Upper lobe of left lung (tissue), 6 donors: ENCODE measurements at regions not wholly inside any gene's neighbourhood (a gene's known extent, or its start where the extent isn't known, plus 50 kb on each side); places are given as distances from the start of the nearest gene placed in this dataset.

Experiments
- ATAC-seq, 2 donors: fragments of 200-7000 bp; cut with Tn5 transposase; one replicate each; pipeline ENCODE4 v1.9.1; 2022; ENCODE audit warnings: mild to moderate bottlenecking in 2 of 2, moderate library complexity in 2 of 2; ENCODE audit not compliant: low FRiP score in 2 of 2
- DNase-seq, 2 donors: peaks; one replicate each; pipeline ENCODE4 v3.0.0-alpha.2; 2019 to 2020
- H3K27ac ChIP-seq, 4 donors: fragments of 200-600 bp; sonication (generic); one replicate each; pipeline ENCODE4 v1.5.1; 2016 to 2019
- H3K27me3 ChIP-seq, 4 donors: fragments of 200-600 bp; sonication (generic); one replicate each; pipeline ENCODE4 v1.5.1; 2017 to 2019
- H3K36me3 ChIP-seq, 4 donors: fragments of 200-600 bp; sonication (generic); one replicate each; pipeline ENCODE4 v1.5.1; 2016 to 2019
- H3K4me1 ChIP-seq, 4 donors: fragments of 200-600 bp; sonication (generic); one replicate each; pipeline ENCODE4 v1.5.1; 2018 to 2019
- H3K4me3 ChIP-seq, 4 donors: fragments of 200-600 bp; sonication (generic); one replicate each; pipeline ENCODE4 v1.5.1; 2017 to 2019; ENCODE audit warnings: mild to moderate bottlenecking in 2 of 4, moderate library complexity in 1 of 4
- H3K9me3 ChIP-seq, 4 donors: fragments of 200-600 bp; sonication (generic); one replicate each; pipeline ENCODE4 v1.5.1; 2018 to 2019
- CTCF ChIP-seq, 6 experiments: fragments of 450-650 bp in 4 of 6; fragments of 200-600 bp in 2 of 6; sonication (generic) in 2 of 6; IDR thresholded peaks; one replicate each; pipeline ENCODE4 v1.5.1; 2016 to 2019; ENCODE audit warnings: antibody characterized with exemption in 6 of 6
- EP300 ChIP-seq, 4 donors: sonication (generic); formaldehyde crosslinking; IDR thresholded peaks; one replicate each; pipeline ENCODE4 v1.5.1; 2017; ENCODE audit warnings: antibody characterized with exemption in 4 of 4, control low read depth in 2 of 4
- POLR2A ChIP-seq, 4 donors: fragments of 450-650 bp; IDR thresholded peaks; one replicate each; pipeline ENCODE4 v1.5.1; 2016 to 2017; ENCODE audit warnings: antibody characterized with exemption in 4 of 4, mild to moderate bottlenecking in 2 of 4
- POLR2AphosphoS5 ChIP-seq, 2 donors: sonication (generic); formaldehyde crosslinking; IDR thresholded peaks; one replicate each; pipeline ENCODE4 v1.5.1; 2017; ENCODE audit warnings: antibody characterized with exemption in 2 of 2
- WGBS, 2 donors: methylation state at CpG; one replicate each; pipeline ENCODE4 v1.1.5; 2017 to 2018; 5-methylcytosine and 5-hydroxymethylcytosine counted together
- donor health status: DM: no; HTN: no; CAD: no; lungs with moderate emphysema.
- donor health status: DM: no; HTN: yes; CAD: no; lungs with severe emphysema.

- ATAC-seq (no peak), DNase-seq (no peak)
- Histone ChIP-seq H3K9me3 (no peaks in the 10 kb centered on the region), H3K36me3 (no peaks in the 10 kb centered on the region), H3K27me3 (no peaks in the 10 kb centered on the region), H3K4me1 (no peaks in the 10 kb centered on the region), H3K4me3 (no peak overlapping the region), H3K27ac (no peak overlapping the region)
- 59 to 69% methylated on average over 1 of the region's 1 CpG for WGBS, 2 donors
- TF ChIP-seq EP300 (IDR thresholded peaks at IDR 0.05) (no peak), POLR2AphosphoS5 (IDR thresholded peaks at IDR 0.05) (no peak), CTCF (IDR thresholded peaks at IDR 0.05) (no peak), POLR2A (IDR thresholded peaks at IDR 0.05) (no peak)
These were observed 129.8 kb upstream of the IFNE start for GRCh38 chr9:21611891-21612290.

- ATAC-seq (no peak), DNase-seq (no peak)
- Histone ChIP-seq H3K36me3 (no peaks in the 10 kb centered on the region), H3K4me3 (no peak overlapping the region), H3K9me3 (no peaks in the 10 kb centered on the region), H3K4me1 (no peaks in the 10 kb centered on the region), H3K27me3 (no peaks in the 10 kb centered on the region), H3K27ac (no peak overlapping the region)
- no peak for TF ChIP-seq EP300 (IDR thresholded peaks at IDR 0.05)
- TF ChIP-seq POLR2A (IDR thresholded peaks at IDR 0.05) = no peak
- no peak for TF ChIP-seq POLR2AphosphoS5 (IDR thresholded peaks at IDR 0.05)
- no peak for TF ChIP-seq CTCF (IDR thresholded peaks at IDR 0.05)
- WGBS, 2 donors = 43 to 58% methylated on average over 1 of the region's 1 CpG
These were observed 132.9 kb upstream of the IFNE start for GRCh38 chr9:21615018-21615417.

GRCh38 chr9:21615446-21615845, 133.3 kb upstream of the IFNE start:
- no peaks in the 10 kb centered on the region for H3K27me3 ChIP-seq
- no peak overlapping the region for H3K4me3 ChIP-seq
- ATAC-seq (no peak), DNase-seq (no peak)
- 78 to 80% methylated on average over 4 of the region's 4 CpGs for WGBS, 2 donors
- no peaks in the 10 kb centered on the region for H3K9me3 ChIP-seq
- H3K36me3 ChIP-seq = no peaks in the 10 kb centered on the region
- no peak overlapping the region for H3K27ac ChIP-seq
- TF ChIP-seq POLR2AphosphoS5 (IDR thresholded peaks at IDR 0.05) (no peak), EP300 (IDR thresholded peaks at IDR 0.05) (no peak), CTCF (IDR thresholded peaks at IDR 0.05) (no peak)
- no peaks in the 10 kb centered on the region for H3K4me1 ChIP-seq

- H3K9me3 ChIP-seq = no peaks in the 10 kb centered on the region
- TF ChIP-seq POLR2A (IDR thresholded peaks at IDR 0.05) (no peak), CTCF (IDR thresholded peaks at IDR 0.05) (no peak)
- ATAC-seq (no peak), DNase-seq (no peak)
- no peaks in the 10 kb centered on the region for H3K27me3 ChIP-seq
- WGBS, 2 donors = 77 to 80% methylated on average over 6 of the region's 6 CpGs
- no peaks in the 10 kb centered on the region for H3K36me3 ChIP-seq
- no peak overlapping the region for H3K27ac ChIP-seq
- no peak overlapping the region for H3K4me3 ChIP-seq
- H3K4me1 ChIP-seq = no peaks in the 10 kb centered on the region
These were observed 134.1 kb upstream of the IFNE start for GRCh38 chr9:21616082-21616778.
